Choroid plexus epithelial cell (primary cell): ENCODE measurements at regions not wholly inside any gene's neighbourhood (a gene's known extent, or its start where the extent isn't known, plus 50 kb on each side); places are given as distances from the start of the nearest gene placed in this dataset.
A peak's percentile ranks its signal among the peaks of the same experiment; 100 is the strongest.

Experiments
- DNase-seq: peaks from one replicate; pipeline ENCODE4 v3.0.0-alpha.2; 2010; ENCODE audit warnings: low read depth
- H3K4me3 ChIP-seq: 2 replicates; pipeline ENCODE4 v1.5.1; 2011; ENCODE audit warnings: low read depth, mild to moderate bottlenecking, control low read depth, low read length, moderate library complexity
- CTCF ChIP-seq: conservative IDR thresholded peaks from 2 replicates; pipeline ENCODE4 v1.5.1; 2011; ENCODE audit warnings: low read depth, mild to moderate bottlenecking, control low read depth, inconsistent platforms, low read length, moderate library complexity

DNA sequence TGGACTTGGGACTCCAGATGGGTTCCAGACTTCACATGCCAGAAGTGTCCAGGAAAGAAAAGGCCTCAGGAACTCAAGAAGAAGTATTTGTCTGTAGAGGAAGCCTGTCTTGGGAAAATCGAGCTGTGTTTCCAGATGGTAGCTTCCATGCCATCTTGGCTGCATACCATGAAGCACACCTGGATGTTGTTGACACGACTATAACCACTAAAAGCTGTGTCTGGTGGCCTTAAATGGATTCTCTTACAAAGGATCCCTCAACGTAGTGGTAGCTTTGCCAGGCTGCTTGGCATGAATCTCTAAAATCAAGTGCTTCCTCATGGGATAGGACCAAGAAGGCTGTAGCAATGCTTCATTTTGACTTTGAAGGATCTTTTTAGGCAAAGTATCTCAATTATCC lies 313.4 kb upstream of the BOD1L1 start:
- TF ChIP-seq CTCF, result no peak
- DNase-seq, result no peak
- no peak overlapping the region for H3K4me3 ChIP-seq

DNA sequence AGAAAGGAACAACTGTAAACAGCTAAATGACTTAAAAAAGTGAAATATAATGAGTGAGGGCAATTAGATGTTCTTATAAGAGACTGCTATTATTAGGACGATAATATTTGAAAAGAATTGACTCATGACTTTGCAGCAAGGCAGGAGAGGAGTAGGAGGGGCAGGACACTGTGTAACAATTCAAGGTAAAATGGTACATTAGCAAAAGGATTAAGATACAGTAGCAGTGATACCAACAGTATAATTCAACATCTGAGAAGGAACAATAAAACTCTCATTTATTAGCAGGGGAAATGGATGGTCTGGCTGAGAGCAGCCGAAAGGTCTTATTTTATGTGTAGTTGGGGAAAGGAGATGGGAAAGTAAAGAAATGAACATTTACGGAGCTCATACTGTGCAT lies 315.5 kb upstream of the BOD1L1 start:
- no peak for DNase-seq
- no peak overlapping the region for H3K4me3 ChIP-seq
- no peak for TF ChIP-seq CTCF

GRCh38 chr4:13944095-13944511 lies 316.6 kb upstream of the BOD1L1 start:
- no peak overlapping the region for H3K4me3 ChIP-seq
- no peak for TF ChIP-seq CTCF
- DNase-seq, result no peak

- H3K4me3 ChIP-seq, result no peak overlapping the region
- no peak for DNase-seq
- no peak for TF ChIP-seq CTCF
These were observed 320.4 kb upstream of the BOD1L1 start for GRCh38 chr4:13947921-13948320.

GRCh38 chr4:13950491-13950890 lies 323.0 kb upstream of the BOD1L1 start:
- no peak for TF ChIP-seq CTCF

DNA sequence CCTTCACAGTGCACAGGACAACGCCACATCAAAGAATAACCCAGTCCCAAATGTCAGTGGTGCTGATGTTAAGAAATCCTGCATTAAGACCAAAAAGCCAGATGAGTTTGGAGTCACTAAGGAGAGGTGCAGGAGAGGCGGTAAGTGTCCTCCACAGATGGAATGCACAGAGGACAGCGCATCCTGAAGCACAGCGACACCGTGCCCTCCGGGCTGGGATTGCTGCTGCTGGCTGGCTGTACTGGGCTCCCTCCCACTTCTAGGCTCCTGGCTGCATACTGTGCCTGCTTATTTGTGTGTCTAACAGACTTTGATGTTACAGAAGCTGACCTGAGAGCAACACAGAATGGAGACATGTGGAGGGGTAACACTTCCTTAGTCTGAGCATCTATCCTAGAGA lies 325.6 kb upstream of the BOD1L1 start:
- peak; percentile 16 for DNase-seq
- TF ChIP-seq CTCF, result peak; percentile 34
- H3K4me3 ChIP-seq, result no peak overlapping the region

More at GRCh38 chr4:13950491-13950890, 323.0 kb upstream of the BOD1L1 start:
- DNase-seq, result no peak
- H3K4me3 ChIP-seq, result no peak overlapping the region

GRCh38 chr4:13955551-13955950 lies 328.0 kb upstream of the BOD1L1 start:
- TF ChIP-seq CTCF, result no peak
- no peak overlapping the region for H3K4me3 ChIP-seq
- no peak for DNase-seq
